ENCODE measurements at regions not wholly inside any gene's neighbourhood (a gene's known extent, or its start where the extent isn't known, plus 50 kb on each side); places are given as distances from the start of the nearest gene placed in this dataset.
"Not testable (repeated sequence)": the region's sequence is repeated elsewhere in the genome, so short reads cannot be mapped to it uniquely, and the experiment has no call there.

DNA sequence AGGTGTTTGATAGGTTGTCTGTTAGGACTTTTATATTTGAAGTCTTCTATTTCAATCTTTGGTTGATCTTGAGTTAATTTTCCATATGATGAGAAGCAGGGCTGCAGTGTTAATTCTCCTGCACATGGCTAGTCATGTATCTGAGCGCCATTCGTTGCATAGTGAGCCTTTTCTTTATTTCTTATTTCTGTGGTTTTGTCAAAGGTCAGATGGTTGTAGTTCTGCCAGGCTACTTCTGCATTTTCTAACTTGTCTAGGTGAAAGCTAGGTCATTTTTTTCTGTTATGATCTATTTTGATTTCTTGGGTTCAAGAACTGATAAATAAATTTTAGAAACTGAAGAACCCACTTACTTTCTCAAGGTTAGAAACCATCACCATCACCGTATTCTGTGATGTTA, 56.7 kb downstream of the CCDC74A start:
- TF ChIP-seq YY1 (IDR thresholded peaks at IDR 0.05; ENCODE audit: insufficient read depth, insufficient read length) = no peak
- no peak for TF ChIP-seq SUZ12 (IDR thresholded peaks at IDR 0.05; ENCODE audit: extremely low read depth, insufficient read depth, insufficient read length)
- no peak for TF ChIP-seq ZNF274 (IDR thresholded peaks at IDR 0.05; ENCODE audit: low read depth, low read length)
- Histone ChIP-seq H3K4me3 (ENCODE audit: insufficient read length, low read depth) (no peak overlapping the region), H3K9ac (ENCODE audit: insufficient read length, low read depth) (no peak overlapping the region), H3K36me3 (ENCODE audit: insufficient read depth, insufficient read length, low read length) (no peaks in the 10 kb centered on the region), H3K9me3 (ENCODE audit: insufficient read depth, low read length) (no peaks in the 10 kb centered on the region), H3K4me1 (ENCODE audit: insufficient read depth, insufficient read length) (no peaks in the 10 kb centered on the region), H3K27me3 (ENCODE audit: insufficient read depth, insufficient read length) (no peaks in the 10 kb centered on the region)
- DNase-seq (ENCODE audit: low read depth, low spot score) = no peak

DNA sequence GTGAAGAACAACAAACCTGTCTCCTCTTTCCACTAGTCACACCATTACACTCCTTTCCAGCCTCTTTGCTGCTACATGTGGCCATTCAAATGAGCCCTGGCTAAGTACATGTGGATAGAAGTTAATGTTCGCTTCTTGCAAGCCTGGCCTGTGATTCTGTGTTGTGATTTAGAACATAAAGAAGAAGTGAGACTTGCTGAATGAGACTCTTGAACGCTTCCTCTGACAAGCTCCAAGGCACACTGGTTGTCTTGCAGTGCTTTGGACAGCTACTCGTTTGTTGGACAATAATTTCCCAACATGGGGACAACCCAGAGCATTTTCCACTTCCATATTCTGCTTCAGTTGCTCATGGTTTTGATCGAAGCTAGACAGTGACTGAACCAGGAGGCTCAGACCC, 57.3 kb downstream of the CCDC74A start:
- no peak for DNase-seq (ENCODE audit: low read depth, low spot score)
- Histone ChIP-seq H3K9me3 (ENCODE audit: insufficient read depth, low read length) (no peaks in the 10 kb centered on the region), H3K36me3 (ENCODE audit: insufficient read depth, insufficient read length, low read length) (no peaks in the 10 kb centered on the region), H3K9ac (ENCODE audit: insufficient read length, low read depth) (no peak overlapping the region), H3K27me3 (ENCODE audit: insufficient read depth, insufficient read length) (no peaks in the 10 kb centered on the region), H3K4me3 (ENCODE audit: insufficient read length, low read depth) (no peak overlapping the region), H3K4me1 (ENCODE audit: insufficient read depth, insufficient read length) (no peaks in the 10 kb centered on the region)
- TF ChIP-seq SUZ12 (IDR thresholded peaks at IDR 0.05; ENCODE audit: extremely low read depth, insufficient read depth, insufficient read length) = no peak
- no peak for TF ChIP-seq ZNF274 (IDR thresholded peaks at IDR 0.05; ENCODE audit: low read depth, low read length)
- no peak for TF ChIP-seq YY1 (IDR thresholded peaks at IDR 0.05; ENCODE audit: insufficient read depth, insufficient read length)

DNA sequence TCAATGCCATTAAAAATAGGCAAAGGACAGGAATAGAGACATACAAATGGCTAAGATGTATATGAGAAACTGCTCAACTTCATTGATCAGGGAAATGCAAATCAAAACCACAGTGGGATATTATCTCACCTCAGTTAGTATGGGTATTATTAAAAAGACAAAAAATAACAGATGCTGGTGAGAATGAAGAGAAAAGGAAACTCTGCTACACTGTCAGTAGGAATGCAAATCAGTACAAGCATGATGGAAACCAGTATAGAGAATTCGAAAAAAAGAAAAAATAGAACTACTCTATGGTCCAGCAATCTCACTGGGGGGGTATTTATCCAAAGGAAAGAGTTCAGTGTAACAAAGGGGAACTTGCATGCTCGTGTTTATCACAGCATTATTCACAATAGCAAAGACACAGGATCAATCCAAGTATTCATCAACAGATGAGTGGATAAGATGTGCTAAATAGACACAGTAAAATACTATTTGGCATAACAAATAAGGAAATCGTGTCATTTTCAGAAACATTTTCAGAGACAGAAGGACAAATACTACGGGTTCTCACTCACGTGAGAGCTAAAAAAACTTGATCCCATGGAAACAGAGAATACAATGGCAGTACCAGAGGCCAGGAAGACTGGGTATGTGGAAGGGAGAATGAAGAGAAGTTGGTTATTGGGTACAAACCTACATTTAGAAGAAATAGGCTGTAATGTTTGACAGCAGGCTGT, 60.6 kb downstream of the CCDC74A start:
- H3K9me3 ChIP-seq (ENCODE audit: insufficient read depth, low read length) = no peaks in the 10 kb centered on the region
- H3K36me3 ChIP-seq (ENCODE audit: insufficient read depth, insufficient read length, low read length) = no peaks in the 10 kb centered on the region
- no peaks in the 10 kb centered on the region for H3K27me3 ChIP-seq (ENCODE audit: insufficient read depth, insufficient read length)
- H3K4me3 ChIP-seq (ENCODE audit: insufficient read length, low read depth) = no peak overlapping the region
- no peak overlapping the region for H3K9ac ChIP-seq (ENCODE audit: insufficient read length, low read depth)
- H3K4me1 ChIP-seq (ENCODE audit: insufficient read depth, insufficient read length) = no peaks in the 10 kb centered on the region
- TF ChIP-seq YY1 (IDR thresholded peaks at IDR 0.05; ENCODE audit: insufficient read depth, insufficient read length) = no peak
- no peak for TF ChIP-seq ZNF274 (IDR thresholded peaks at IDR 0.05; ENCODE audit: low read depth, low read length)
- no peak for TF ChIP-seq SUZ12 (IDR thresholded peaks at IDR 0.05; ENCODE audit: extremely low read depth, insufficient read depth, insufficient read length)
- DNase-seq (ENCODE audit: low read depth, low spot score) = no peak

DNA sequence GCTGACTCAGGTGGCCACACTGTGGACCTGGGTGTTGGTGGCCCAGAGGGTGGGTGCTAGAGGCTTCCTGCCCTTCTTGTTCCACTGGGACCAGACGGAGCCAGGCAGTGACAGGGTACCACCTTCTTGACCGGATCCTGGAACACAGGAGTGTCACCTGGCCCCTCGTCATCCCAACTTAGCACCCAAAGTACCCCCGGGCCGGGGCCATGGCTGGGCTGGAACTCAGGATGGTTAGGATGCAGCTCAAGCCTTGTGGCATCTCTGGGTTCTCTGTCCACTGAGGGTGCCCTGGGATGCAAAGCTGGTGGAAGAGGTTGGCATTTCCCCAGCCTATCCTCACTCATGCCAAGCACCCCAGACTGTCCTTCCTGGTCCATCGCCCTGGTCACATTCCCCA, 61.4 kb downstream of the CCDC74A start:
- not testable (repeated sequence) for DNase-seq (ENCODE audit: low read depth, low spot score); H3K9me3 ChIP-seq (ENCODE audit: insufficient read depth, low read length); H3K27me3 ChIP-seq (ENCODE audit: insufficient read depth, insufficient read length); H3K9ac ChIP-seq (ENCODE audit: insufficient read length, low read depth); H3K36me3 ChIP-seq (ENCODE audit: insufficient read depth, insufficient read length, low read length); H3K4me1 ChIP-seq (ENCODE audit: insufficient read depth, insufficient read length); H3K4me3 ChIP-seq (ENCODE audit: insufficient read length, low read depth)

DNA sequence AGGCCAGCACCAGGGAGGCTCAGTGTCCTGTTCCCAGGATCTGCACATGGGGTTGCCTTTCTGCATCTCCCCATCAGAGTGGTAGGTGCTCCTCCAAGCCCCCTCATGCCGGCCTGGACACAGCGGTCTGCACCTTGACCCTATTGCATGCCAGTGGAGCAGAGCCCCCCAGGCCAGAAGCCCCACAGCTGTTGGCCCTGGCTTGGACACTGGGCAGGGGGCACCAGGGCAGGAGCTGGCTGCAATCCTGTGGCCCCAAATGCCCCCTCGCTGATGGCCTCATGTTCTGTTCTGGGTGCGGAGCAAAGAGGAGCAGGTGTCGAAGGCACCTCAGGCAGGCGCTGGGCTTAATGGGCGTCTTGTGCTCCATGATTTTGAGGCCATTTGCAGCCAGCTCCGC, 62.7 kb downstream of the CCDC74A start:
- Histone ChIP-seq H3K4me1 (ENCODE audit: insufficient read depth, insufficient read length) (no peaks in the 10 kb centered on the region), H3K36me3 (ENCODE audit: insufficient read depth, insufficient read length, low read length) (no peaks in the 10 kb centered on the region), H3K27me3 (ENCODE audit: insufficient read depth, insufficient read length) (no peaks in the 10 kb centered on the region), H3K4me3 (ENCODE audit: insufficient read length, low read depth) (no peak overlapping the region), H3K9ac (ENCODE audit: insufficient read length, low read depth) (no peak overlapping the region), H3K9me3 (ENCODE audit: insufficient read depth, low read length) (no peaks in the 10 kb centered on the region)
- DNase-seq (ENCODE audit: low read depth, low spot score) = no peak
- TF ChIP-seq ZNF274 (IDR thresholded peaks at IDR 0.05; ENCODE audit: low read depth, low read length) (no peak), SUZ12 (IDR thresholded peaks at IDR 0.05; ENCODE audit: extremely low read depth, insufficient read depth, insufficient read length) (no peak), YY1 (IDR thresholded peaks at IDR 0.05; ENCODE audit: insufficient read depth, insufficient read length) (no peak)

DNA sequence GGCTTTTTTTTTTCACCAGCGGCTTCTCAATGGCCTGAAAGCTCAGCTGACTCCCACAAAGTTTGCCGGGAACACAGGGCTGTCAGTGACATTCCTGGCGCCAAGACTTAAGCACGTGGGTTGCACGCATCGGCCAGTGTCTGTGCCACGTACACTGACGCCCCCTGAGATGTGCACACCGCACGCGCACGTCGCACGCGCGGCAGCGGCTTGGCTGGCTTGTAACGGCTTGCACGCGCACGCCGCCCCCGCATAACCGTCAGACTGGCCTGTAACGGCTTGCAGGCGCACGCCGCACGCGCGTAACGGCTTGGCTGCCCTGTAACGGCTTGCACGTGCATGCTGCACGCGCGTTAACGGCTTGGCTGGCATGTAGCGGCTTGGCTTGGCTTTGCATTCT, 63.2 kb downstream of the CCDC74A start:
- no peak for DNase-seq (ENCODE audit: low read depth, low spot score)
- Histone ChIP-seq H3K36me3 (ENCODE audit: insufficient read depth, insufficient read length, low read length) (no peaks in the 10 kb centered on the region), H3K9ac (ENCODE audit: insufficient read length, low read depth) (no peak overlapping the region), H3K4me3 (ENCODE audit: insufficient read length, low read depth) (no peak overlapping the region), H3K4me1 (ENCODE audit: insufficient read depth, insufficient read length) (no peaks in the 10 kb centered on the region), H3K27me3 (ENCODE audit: insufficient read depth, insufficient read length) (no peaks in the 10 kb centered on the region), H3K9me3 (ENCODE audit: insufficient read depth, low read length) (no peaks in the 10 kb centered on the region)
- TF ChIP-seq YY1 (IDR thresholded peaks at IDR 0.05; ENCODE audit: insufficient read depth, insufficient read length) = no peak
- no peak for TF ChIP-seq SUZ12 (IDR thresholded peaks at IDR 0.05; ENCODE audit: extremely low read depth, insufficient read depth, insufficient read length)
- no peak for TF ChIP-seq ZNF274 (IDR thresholded peaks at IDR 0.05; ENCODE audit: low read depth, low read length)

DNA sequence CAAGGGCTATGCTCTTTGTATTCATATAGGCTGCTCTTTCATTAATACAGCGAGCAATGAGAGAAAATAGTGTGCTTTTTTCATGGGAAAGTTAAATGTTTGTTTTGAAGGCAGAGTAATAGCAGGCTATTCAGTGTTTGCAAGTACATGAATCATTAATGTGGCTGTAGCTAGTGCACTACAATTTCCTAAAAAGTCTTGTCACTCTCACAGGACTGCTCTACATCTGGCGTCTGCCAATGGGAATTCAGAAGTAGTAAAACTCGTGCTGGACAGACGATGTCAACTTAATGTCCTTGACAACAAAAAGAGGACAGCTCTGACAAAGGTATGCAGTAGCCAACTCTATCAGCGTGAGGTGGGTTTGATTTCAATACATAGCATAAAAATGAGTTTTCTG, 68.9 kb downstream of the CCDC74A start:
- not testable (repeated sequence) for H3K9ac ChIP-seq (ENCODE audit: insufficient read length, low read depth); H3K4me3 ChIP-seq (ENCODE audit: insufficient read length, low read depth); DNase-seq (ENCODE audit: low read depth, low spot score); H3K4me1 ChIP-seq (ENCODE audit: insufficient read depth, insufficient read length); H3K36me3 ChIP-seq (ENCODE audit: insufficient read depth, insufficient read length, low read length); H3K9me3 ChIP-seq (ENCODE audit: insufficient read depth, low read length); H3K27me3 ChIP-seq (ENCODE audit: insufficient read depth, insufficient read length)

DNA sequence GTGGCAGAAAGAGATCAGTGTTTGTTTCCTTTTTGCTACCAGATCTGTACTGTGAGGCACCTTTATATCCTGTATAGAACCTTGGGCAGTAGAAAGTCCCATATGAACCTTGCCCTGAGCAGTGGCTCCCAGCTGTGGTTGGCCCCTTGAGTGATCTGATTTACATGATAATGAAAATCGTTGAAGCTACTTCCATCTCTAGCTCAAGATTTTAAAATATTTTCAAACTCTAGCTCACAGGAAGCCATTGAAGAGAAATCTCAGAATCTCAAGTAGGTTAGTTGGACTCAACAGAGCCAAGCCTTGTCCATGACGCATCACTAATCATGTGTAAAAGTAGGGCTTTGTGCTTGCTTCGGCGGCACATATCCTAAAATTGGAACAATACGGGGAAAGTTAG, 74.8 kb downstream of the CCDC74A start:
- not testable (repeated sequence) for H3K9me3 ChIP-seq (ENCODE audit: insufficient read depth, low read length); H3K36me3 ChIP-seq (ENCODE audit: insufficient read depth, insufficient read length, low read length); DNase-seq (ENCODE audit: low read depth, low spot score); H3K27me3 ChIP-seq (ENCODE audit: insufficient read depth, insufficient read length); H3K9ac ChIP-seq (ENCODE audit: insufficient read length, low read depth); H3K4me1 ChIP-seq (ENCODE audit: insufficient read depth, insufficient read length); H3K4me3 ChIP-seq (ENCODE audit: insufficient read length, low read depth)

DNA sequence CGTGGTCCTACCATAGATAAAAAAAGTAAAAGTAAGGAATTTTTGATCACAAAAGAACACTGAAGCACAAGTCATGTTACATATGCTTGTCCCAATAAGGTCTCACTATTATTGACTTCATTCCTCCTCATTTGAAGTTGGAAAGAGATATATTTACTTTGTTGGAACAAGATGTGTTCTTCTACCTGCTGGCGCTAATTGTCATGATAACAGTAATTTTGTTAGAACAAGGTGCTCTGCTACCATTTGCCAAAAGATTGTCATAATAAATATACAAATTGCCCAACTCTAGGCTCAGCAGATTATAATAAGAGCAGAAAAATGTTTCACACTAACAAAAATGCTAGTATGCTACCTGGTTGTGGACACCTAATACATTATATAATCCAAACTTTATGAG, 77.0 kb downstream of the CCDC74A start:
- H3K4me1 ChIP-seq (ENCODE audit: insufficient read depth, insufficient read length); H3K9ac ChIP-seq (ENCODE audit: insufficient read length, low read depth); H3K27me3 ChIP-seq (ENCODE audit: insufficient read depth, insufficient read length); H3K4me3 ChIP-seq (ENCODE audit: insufficient read length, low read depth); H3K9me3 ChIP-seq (ENCODE audit: insufficient read depth, low read length); H3K36me3 ChIP-seq (ENCODE audit: insufficient read depth, insufficient read length, low read length); DNase-seq (ENCODE audit: low read depth, low spot score): not testable (repeated sequence)

DNA sequence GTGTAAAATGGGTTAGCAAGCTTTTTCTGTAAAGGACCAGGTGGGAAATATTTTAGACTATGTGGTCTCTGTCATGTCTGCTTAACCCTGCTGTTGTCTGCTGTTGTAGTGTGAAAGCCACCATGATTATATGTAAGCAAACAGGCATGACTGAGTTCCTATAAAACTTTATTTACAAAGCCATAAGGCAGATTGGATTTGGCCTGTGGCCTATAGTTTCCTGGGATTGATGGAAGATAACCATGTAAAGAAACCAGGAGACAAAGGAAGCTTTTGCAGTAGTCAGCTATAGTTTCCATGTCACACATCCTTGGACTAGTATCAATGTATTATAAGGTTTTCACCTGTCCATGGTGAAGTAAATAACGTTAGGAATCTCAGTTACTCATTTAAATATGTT, 78.7 kb downstream of the CCDC74A start:
- DNase-seq (ENCODE audit: low read depth, low spot score); H3K27me3 ChIP-seq (ENCODE audit: insufficient read depth, insufficient read length); H3K4me3 ChIP-seq (ENCODE audit: insufficient read length, low read depth); H3K36me3 ChIP-seq (ENCODE audit: insufficient read depth, insufficient read length, low read length); H3K9me3 ChIP-seq (ENCODE audit: insufficient read depth, low read length); H3K9ac ChIP-seq (ENCODE audit: insufficient read length, low read depth); H3K4me1 ChIP-seq (ENCODE audit: insufficient read depth, insufficient read length): not testable (repeated sequence)

DNA sequence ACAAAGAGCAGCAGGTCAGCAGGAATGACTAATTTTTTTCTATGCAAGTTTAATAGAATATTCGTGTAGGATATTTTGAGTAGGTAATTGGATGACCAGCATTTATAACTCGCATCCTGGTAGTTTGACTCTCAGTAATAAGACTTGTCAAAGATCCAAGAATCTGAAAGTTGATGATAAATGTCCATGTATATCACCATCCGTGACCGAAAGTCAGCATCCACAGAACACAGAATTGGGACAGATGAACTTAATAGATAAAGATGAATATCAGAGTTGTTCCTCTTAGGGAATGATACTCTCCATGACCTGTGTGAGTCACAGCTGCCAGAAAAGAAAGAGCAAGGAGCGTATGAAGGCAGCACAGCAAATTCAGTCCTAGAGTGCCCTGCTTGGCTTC, 79.4 kb downstream of the CCDC74A start:
- H3K4me3 ChIP-seq (ENCODE audit: insufficient read length, low read depth); H3K27me3 ChIP-seq (ENCODE audit: insufficient read depth, insufficient read length); H3K36me3 ChIP-seq (ENCODE audit: insufficient read depth, insufficient read length, low read length); DNase-seq (ENCODE audit: low read depth, low spot score); H3K4me1 ChIP-seq (ENCODE audit: insufficient read depth, insufficient read length); H3K9ac ChIP-seq (ENCODE audit: insufficient read length, low read depth); H3K9me3 ChIP-seq (ENCODE audit: insufficient read depth, low read length): not testable (repeated sequence)

All from NT2/D1 (cell line).